Ascending aorta (tissue), 2 donors: ENCODE measurements at regions not wholly inside any gene's neighbourhood (a gene's known extent, or its start where the extent isn't known, plus 50 kb on each side); places are given as distances from the start of the nearest gene placed in this dataset.

Experiments used
- DNase-seq, 2 donors: peaks; one replicate each; pipeline ENCODE4 v3.0.0-alpha.2; 2019; ENCODE audit warnings: low spot score in 2 of 2
- H3K27ac ChIP-seq, 2 donors: fragments of 200-600 bp; sonication (generic); one replicate each; pipeline ENCODE4 v1.5.1; 2016 to 2017; ENCODE audit warnings: mild to moderate bottlenecking in 1 of 2
- H3K27me3 ChIP-seq: fragments of 200-600 bp; sonication (generic); one replicate; pipeline ENCODE4 v1.5.1; 2017
- H3K36me3 ChIP-seq, 2 donors: fragments of 200-600 bp; sonication (generic); one replicate each; pipeline ENCODE4 v1.5.1; 2016
- H3K4me1 ChIP-seq, 2 donors: fragments of 200-600 bp; sonication (generic); one replicate each; pipeline ENCODE4 v1.5.1; 2016 to 2017; ENCODE audit warnings: mild to moderate bottlenecking in 1 of 2
- H3K4me3 ChIP-seq, 2 donors: fragments of 200-600 bp; sonication (generic); one replicate each; pipeline ENCODE4 v1.5.1; 2016 to 2017; ENCODE audit warnings: mild to moderate bottlenecking in 1 of 2
- H3K9me3 ChIP-seq, 2 donors: fragments of 200-600 bp; sonication (generic); one replicate each; pipeline ENCODE4 v1.5.1; 2016
- CTCF ChIP-seq, 3 experiments: fragments of 200-600 bp in 2 of 3; fragments of 450-650 bp in 1 of 3; sonication (generic) in 2 of 3; IDR thresholded peaks; one replicate each; pipeline ENCODE4 v1.5.1; 2016 to 2019; ENCODE audit warnings: antibody characterized with exemption in 3 of 3, mild to moderate bottlenecking in 1 of 3, moderate library complexity in 1 of 3
- intact Hi-C: fragments of 100-400 bp; cut with DNase I; formaldehyde crosslinking; loops from one replicate; pipeline ENCODE4 v1.15.1; 2023

DNA sequence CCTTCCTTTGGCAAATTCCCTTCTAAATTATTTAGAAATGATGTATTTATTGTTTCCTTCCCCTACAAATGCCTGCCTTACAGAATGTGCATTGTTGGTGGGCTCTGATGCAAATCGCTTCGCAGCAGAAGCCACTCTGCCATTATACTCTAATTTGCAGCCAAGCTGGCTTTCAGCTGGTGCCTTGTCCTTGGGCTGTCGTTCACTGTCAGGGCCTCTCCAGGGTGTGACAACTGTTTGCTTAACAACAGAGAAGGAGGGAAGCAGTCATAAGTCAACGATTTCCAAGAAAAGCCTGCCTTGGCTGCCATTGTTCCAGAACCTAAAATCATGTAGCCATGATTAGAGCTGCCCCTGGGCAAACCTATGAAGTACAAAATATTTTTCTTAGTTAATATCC, 260.1 kb upstream of the RGMB start:
- H3K27ac ChIP-seq = no peak overlapping the region
- intact Hi-C loops = no loop called here
- no peak for DNase-seq
- H3K9me3 ChIP-seq = no peaks in the 10 kb centered on the region
- H3K4me1 ChIP-seq = no peaks in the 10 kb centered on the region
- H3K27me3 ChIP-seq = no peaks in the 10 kb centered on the region
- no peak overlapping the region for H3K4me3 ChIP-seq
- TF ChIP-seq CTCF (IDR thresholded peaks at IDR 0.05) = no peak
- H3K36me3 ChIP-seq = no peaks in the 10 kb centered on the region

GRCh38 chr5:98514215-98514614, 259.2 kb upstream of the RGMB start:
- intact Hi-C loops = no loop called here
- Histone ChIP-seq H3K36me3 (no peaks in the 10 kb centered on the region), H3K4me3 (no peak overlapping the region), H3K4me1 (no peaks in the 10 kb centered on the region), H3K9me3 (no peaks in the 10 kb centered on the region), H3K27me3 (no peaks in the 10 kb centered on the region), H3K27ac (no peak overlapping the region)
- DNase-seq = no peak
- TF ChIP-seq CTCF (IDR thresholded peaks at IDR 0.05) = no peak

DNA sequence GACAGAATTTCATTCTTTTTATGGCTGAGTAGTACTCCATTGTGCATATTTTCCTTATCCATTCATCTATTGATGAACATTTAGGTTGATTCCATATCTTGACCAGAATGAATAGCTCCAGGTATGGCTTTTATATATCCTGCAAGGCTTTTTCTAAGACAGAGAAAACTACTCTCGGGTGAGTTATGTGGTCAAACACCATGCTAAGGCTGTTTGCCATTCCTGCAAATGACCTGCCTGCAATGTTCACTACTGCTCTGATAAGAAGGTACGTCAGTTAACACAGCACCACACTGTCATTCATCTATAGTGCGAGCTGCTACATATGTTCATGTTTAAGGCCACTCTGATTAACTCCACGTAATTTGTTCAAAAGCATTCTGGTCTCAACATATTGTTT, 256.8 kb upstream of the RGMB start:
- no peak for TF ChIP-seq CTCF (IDR thresholded peaks at IDR 0.05)
- DNase-seq = no peak
- no peak overlapping the region for H3K4me3 ChIP-seq
- no peaks in the 10 kb centered on the region for H3K27me3 ChIP-seq
- no peak overlapping the region for H3K27ac ChIP-seq
- intact Hi-C loops = no loop called here
- H3K36me3 ChIP-seq = no peaks in the 10 kb centered on the region
- no peaks in the 10 kb centered on the region for H3K9me3 ChIP-seq
- H3K4me1 ChIP-seq = no peaks in the 10 kb centered on the region

DNA sequence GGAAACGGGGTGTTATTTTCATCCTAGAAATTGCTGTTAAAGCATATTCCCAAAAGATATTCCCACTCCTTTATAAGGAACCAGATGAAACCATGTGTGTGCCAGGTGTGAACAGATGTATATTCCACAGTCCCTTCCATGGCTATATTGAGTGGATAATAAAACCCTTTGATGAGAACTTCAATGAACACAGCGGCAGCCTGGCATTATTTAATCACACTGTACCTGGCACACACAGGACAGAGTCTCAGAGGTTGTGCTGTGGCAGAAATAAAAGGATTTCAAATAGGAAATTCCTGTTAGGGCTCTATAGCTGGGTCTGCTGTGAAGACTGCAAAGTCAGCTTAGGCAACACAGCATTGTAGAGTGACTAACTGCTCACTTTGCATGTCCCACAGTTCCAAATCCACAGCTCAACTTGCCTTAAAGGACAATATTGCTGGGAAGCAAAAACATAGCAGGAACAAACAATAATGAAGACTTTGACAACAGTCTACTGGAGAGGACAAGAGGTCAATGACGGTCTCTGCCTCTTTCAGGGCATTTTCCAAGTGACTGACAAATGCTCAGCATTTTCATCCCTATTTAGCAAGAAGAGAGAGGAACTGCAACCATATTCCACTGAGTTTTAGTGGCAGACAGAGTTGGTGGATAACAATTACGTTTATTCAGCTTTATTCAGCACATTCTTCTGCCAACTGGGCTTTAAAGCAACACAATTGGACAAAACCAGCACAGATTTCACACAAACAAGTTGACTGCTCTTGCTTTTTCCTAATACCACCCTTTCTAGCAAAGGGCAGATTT, 255.7 kb upstream of the RGMB start:
- Histone ChIP-seq H3K4me3 (no peak overlapping the region), H3K4me1 (no peaks in the 10 kb centered on the region), H3K27ac (no peak overlapping the region), H3K27me3 (no peaks in the 10 kb centered on the region), H3K36me3 (no peaks in the 10 kb centered on the region), H3K9me3 (no peaks in the 10 kb centered on the region)
- no peak for TF ChIP-seq CTCF (IDR thresholded peaks at IDR 0.05)
- intact Hi-C loops = no loop called here
- DNase-seq = no peak

DNA sequence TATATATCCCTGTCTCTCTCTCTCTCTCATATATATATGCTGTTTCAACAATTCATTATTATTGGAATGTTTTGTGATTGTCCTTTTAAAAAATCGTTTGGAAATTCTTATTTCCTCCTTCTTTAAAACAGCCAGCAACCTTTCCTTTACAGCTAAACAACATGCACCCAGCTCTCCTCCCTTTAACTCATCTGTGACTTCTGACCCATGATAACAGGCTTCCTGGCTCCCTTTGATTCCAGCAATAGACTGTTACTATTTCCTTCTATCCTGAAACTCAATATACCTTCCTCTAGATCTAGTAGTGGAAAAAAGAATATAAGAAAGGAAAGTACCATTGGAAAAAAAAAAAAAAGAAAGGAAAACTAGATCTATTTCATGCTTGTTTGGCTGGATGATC, 254.7 kb upstream of the RGMB start:
- Histone ChIP-seq H3K4me1 (no peaks in the 10 kb centered on the region), H3K27ac (no peak overlapping the region), H3K9me3 (no peaks in the 10 kb centered on the region), H3K27me3 (no peaks in the 10 kb centered on the region), H3K4me3 (no peak overlapping the region), H3K36me3 (no peaks in the 10 kb centered on the region)
- TF ChIP-seq CTCF (IDR thresholded peaks at IDR 0.05) = no peak
- no peak for DNase-seq
- intact Hi-C loops = no loop called here

DNA sequence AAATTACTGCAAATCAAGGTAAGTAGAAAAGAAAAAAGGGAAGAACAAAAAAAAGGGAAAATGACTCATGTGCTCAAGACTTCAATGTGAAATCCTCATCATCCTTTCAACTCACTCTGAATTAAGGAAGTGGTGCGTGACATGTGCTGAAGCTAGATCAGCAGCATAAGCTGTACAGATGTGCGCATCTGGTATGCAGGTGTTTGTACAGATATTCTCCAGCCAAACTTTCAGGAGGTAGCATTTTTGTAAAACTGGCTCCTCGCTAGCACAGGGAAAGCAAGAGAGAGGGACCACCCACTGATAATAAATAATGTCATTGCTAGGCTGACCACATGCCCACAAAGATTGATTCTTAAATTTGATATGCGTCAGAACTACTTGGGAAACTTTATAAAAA, 253.9 kb upstream of the RGMB start:
- no peak overlapping the region for H3K27ac ChIP-seq
- DNase-seq = no peak
- H3K27me3 ChIP-seq = no peaks in the 10 kb centered on the region
- no peak for TF ChIP-seq CTCF (IDR thresholded peaks at IDR 0.05)
- H3K4me3 ChIP-seq = no peak overlapping the region
- no peaks in the 10 kb centered on the region for H3K36me3 ChIP-seq
- no peaks in the 10 kb centered on the region for H3K9me3 ChIP-seq
- H3K4me1 ChIP-seq = no peaks in the 10 kb centered on the region
- intact Hi-C loops = no loop called here
